Right ventricle myocardium inferior (tissue), 1 donor: ENCODE measurements at regions not wholly inside any gene's neighbourhood (a gene's known extent, or its start where the extent isn't known, plus 50 kb on each side); places are given as distances from the start of the nearest gene placed in this dataset.
A peak's percentile ranks its signal among the peaks of the same experiment; 100 is the strongest.
"Not testable (repeated sequence)": the region's sequence is repeated elsewhere in the genome, so short reads cannot be mapped to it uniquely, and the experiment has no call there.

Experiments
- ATAC-seq: fragments of 200-7000 bp; cut with Tn5 transposase; one replicate; pipeline ENCODE4 v1.9.1; 2020; ENCODE audit warnings: mild to moderate bottlenecking, moderate library complexity
- DNase-seq: peaks from one replicate; pipeline ENCODE4 v3.0.0; 2021; ENCODE audit errors: missing footprints
- intact Hi-C: fragments of 100-400 bp; cut with DNase I; formaldehyde crosslinking; loops from one replicate; pipeline ENCODE4 v1.11.0; 2022
- donor health status: DM: no; HTN: yes; CAD: no; lungs with severe emphysema.

DNA sequence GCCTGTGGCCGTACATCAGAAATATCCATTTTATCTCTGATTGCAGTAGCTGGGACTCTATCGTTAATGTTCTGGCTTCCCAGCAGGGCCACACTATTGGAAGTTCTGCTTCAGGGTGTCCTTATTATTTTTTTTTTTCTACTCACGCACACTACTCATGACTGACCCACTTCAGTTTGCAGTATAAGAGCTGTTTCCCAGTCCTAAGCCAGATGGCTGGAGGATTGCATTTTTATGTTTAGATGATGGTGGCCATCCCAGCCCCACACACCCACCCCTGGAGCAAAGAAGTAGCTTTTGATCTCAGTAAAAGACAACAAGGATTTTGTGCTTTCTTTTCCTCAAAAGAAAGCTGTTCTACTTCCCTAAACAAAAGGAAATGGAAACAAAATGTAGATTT, 557.0 kb upstream of the GALNTL6 start:
- intact Hi-C loops, result no loop called here
- DNase-seq (no peak), ATAC-seq (no peak)

DNA sequence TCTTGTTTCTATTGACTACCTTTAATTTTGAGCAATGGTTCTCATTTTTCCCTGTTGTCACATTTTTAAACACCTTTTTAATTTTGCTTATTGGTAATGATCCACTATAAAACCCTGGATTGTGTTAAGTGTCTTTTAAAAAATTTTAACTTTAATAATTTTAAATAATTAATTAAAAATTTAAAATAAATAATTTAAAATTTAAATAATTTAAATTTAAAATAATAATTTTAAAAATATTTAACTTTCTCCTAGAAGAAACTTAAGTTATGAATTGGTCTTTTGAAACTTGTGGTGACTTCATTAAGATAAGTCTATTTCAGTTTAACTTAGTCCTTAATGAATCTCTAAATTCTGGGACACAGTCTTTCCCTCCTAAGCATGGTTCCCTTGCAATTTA, 566.3 kb upstream of the GALNTL6 start:
- no peak for DNase-seq
- intact Hi-C loops, result no loop called here
- no peak for ATAC-seq

DNA sequence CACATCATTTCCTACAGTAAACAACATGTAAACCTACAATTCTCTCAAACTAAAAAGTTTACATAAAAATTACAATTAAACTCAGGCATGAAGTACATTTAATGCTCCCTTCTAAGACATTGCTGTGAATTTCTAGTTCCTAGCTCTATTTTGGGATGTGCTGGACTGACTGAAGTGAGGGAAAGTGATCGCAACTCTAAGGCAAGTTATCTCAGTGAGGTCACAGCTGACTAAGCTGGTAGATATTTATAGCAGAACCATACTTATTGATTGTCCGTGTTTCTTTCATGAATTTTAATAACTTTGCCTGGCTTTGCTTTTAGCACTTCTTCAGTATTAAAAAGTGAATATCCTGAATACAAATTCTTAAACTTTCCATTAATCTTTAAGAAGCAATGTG, 570.4 kb upstream of the GALNTL6 start:
- DNase-seq (no peak), ATAC-seq (no peak)
- intact Hi-C loops, result no loop called here

- ATAC-seq (no peak), DNase-seq (no peak)
- intact Hi-C loops, result no loop called here
Observed at GRCh38 chr4:171239196-171239595, 574.0 kb upstream of the GALNTL6 start.

DNA sequence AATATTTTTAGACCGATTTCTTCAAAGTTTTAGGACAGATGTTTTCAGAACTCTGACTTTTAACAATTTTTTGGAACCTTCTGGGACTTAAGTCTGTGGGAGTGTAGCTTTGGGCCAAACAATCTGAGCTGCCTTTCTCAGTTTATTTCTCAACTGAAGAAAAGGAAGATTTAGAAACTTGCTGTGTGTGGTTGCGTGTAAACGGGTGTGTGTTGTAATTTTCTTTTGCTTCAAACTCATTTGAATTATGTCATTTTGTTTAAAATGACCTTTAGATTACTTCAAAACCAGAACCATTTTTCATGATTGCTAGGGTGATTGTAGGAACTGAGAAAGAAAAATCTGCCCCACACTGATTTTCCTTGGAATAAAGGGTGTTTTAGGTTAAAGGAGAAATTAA, 577.7 kb upstream of the GALNTL6 start:
- intact Hi-C loops, result no loop called here
- no peak for DNase-seq
- ATAC-seq, result no peak

- DNase-seq, ATAC-seq, intact Hi-C loops: not testable (repeated sequence)
Observed at GRCh38 chr4:171229354-171229753, 583.9 kb upstream of the GALNTL6 start.

- no peak for ATAC-seq
- intact Hi-C loops, result no loop called here
- DNase-seq, result no peak
Observed at GRCh38 chr4:171221181-171221580, 592.0 kb upstream of the GALNTL6 start.

- ATAC-seq (no peak), DNase-seq (no peak)
- intact Hi-C loops, result no loop called here
Observed at GRCh38 chr4:171203425-171203824, 609.8 kb upstream of the GALNTL6 start.

DNA sequence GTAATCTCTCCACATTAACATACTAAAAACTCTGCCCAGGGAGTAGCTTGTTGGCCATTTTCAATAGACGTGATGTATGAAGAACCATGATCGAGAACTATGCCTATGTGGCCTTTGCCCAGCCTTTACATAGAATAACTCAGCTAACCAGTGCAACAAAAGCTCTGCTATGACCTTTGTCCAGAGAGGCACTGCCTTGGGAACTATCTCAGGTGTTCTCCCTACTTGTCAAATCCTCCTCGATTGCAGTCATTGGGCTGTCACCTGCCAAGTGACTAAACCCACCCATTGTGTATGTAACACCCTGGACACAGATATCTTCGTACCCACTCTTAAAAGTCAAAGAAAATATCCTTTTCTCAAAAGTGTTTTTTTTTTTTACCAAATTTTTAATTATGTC, 610.3 kb upstream of the GALNTL6 start:
- intact Hi-C loops, result no loop called here
- ATAC-seq (no peak), DNase-seq (no peak)

DNA sequence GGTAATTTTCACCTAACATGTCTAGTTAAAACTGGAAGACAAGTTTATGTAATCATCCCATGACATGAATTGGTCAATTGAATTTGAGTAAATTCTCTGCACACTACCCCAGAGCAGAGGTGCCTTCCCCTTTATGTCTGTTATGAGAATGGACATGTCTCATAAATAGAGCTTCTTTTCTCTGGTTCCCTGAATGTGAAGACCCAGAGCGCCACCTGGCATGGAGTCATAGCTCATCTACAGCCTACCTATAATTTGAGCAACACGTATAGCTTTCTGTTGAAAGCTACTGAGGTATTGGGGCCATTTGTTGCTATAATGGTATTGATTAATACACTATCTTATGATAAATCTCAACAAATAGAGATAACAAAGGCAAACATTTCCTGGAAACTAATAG, 626.5 kb upstream of the GALNTL6 start:
- ATAC-seq, result no peak
- intact Hi-C loops, result no loop called here

GRCh38 chr4:171181090-171181489, 632.1 kb upstream of the GALNTL6 start:
- intact Hi-C loops, result no loop called here
- ATAC-seq (no peak), DNase-seq (no peak)

More for the DNA sequence above, 626.5 kb upstream of the GALNTL6 start:
- DNase-seq, result no peak

DNA sequence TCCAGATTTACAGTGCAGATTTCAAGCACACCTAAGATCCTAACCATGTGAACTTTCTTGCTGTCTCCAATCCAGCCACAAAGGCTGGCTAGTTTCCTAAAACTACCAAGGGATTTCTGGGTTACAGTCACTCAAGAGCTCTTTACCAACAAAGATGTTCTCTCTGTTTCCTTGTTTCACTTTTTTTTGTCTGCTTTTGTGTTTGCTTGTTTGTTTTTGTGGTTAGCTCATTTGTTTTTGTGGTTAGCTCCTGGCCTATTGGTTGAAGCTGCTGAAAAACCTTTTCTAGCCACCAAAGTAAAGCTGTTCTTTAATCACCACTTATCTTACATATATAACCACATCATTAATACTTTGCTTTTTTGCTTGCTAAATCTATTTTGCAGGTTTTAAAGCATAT, 642.5 kb upstream of the GALNTL6 start:
- intact Hi-C loops, result no loop called here
- no peak for DNase-seq

DNA sequence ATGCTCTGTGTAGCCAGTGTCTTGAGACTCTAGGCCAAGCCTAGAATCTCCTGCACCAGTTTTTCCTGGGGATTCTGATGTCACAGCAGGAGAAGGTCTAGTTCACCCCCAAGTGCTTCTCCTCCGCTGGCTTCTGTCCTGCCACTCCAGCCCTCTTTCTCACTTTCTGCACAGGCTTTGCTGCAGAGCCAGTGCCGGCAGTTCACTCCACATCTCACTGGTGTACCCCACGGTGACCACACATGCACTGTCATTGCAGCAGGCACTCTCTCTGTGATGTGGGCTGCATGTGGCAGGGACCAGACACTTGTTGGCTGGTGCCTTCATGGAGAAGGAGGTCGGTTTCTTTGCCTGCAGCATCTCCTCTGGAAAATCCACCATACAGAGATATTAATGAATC, 643.8 kb upstream of the GALNTL6 start:
- intact Hi-C loops, result no loop called here
- no peak for ATAC-seq
- peak; percentile 43 for DNase-seq

More for the DNA sequence above, 642.5 kb upstream of the GALNTL6 start:
- ATAC-seq, result no peak

DNA sequence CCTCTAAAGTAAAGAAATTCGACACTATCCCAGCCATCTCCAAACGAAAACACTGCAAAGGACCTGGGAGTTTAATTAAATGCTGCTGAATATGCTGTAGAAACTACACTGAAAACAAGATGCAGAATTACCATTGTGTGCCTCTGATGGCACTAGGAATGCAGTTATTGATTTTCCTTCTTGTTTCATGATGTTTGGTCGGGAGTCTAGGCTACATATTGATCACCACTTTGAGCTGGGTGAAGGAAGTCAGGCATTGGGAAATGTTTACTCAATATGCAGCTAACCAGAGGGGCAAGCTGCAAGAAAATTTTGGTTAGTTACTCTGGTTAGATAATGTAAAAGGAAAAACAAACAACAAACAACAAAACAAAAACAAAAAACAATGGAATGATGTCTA, 650.7 kb upstream of the GALNTL6 start:
- ATAC-seq, result no peak
- no peak for DNase-seq
- intact Hi-C loops, result no loop called here

DNA sequence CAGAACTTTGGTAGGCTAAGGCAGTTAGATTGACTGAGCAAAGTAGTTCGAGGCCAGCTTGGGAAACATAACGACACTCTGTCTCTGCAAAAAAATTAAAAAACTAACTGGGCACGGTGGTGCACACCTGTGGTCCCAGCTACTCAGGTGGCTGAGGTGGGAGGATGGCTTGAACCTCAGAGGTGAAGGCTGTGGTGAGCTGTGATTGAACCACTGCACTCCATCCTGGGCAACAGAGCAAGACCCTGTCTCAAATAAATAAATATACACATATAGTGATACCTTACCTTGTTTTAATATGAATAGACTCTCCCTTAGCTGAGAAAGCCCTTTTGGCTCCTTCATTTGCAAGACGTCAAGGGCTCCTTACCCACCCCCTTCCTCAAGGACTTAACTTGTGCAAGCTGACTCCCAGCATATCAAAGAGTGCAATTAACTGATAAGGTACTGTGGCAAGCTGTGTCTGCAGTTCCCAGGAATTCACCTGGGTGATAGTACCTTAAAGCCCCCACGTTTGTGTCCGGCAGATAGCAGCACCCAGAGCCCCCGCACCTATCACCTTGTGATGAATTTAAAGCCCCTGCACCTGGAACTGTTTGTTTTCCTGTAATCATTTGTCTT, 655.6 kb upstream of the GALNTL6 start:
- no peak for ATAC-seq
- intact Hi-C loops, result no loop called here

DNA sequence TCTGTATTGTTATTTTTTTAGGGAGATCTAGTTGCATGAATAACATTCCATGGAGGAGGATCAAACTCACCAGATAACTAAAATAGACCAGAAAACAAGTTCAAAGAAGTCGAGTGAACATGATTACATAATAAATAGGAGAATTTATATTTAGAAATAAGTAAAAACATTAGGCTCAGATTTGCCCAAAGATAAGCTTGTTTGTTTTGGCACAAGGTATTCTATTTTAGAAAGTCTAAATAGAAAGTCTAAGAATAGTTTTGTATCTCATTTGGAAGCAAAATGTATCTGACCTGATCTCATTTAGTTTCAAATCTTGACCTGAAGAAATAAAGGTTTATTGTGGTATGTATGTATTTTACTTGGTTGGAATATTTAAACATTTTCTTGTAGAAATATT, 670.6 kb upstream of the GALNTL6 start:
- no peak for DNase-seq
- ATAC-seq, result no peak
- intact Hi-C loops, result no loop called here

More for the DNA sequence above, 655.6 kb upstream of the GALNTL6 start:
- no peak for DNase-seq

DNA sequence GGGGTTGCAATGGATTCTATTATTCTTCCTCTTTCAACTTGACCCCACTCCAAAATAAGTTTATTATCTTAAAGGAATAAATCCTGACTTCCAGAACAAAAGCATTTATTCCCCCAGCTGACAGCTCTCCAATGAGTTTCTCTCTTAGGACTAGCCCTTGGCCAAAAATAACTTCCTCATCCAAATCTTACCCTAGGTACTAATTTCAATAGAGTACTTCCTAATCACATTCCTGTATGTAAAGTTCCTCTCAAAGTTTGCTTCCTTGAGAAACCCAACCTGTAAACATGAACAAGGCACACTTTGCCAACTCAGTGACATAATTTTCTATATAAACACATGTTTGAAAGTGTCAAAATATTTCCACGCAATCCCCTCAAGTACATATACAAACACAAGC, 671.2 kb upstream of the GALNTL6 start:
- DNase-seq, result no peak
- intact Hi-C loops, result no loop called here
- no peak for ATAC-seq

DNA sequence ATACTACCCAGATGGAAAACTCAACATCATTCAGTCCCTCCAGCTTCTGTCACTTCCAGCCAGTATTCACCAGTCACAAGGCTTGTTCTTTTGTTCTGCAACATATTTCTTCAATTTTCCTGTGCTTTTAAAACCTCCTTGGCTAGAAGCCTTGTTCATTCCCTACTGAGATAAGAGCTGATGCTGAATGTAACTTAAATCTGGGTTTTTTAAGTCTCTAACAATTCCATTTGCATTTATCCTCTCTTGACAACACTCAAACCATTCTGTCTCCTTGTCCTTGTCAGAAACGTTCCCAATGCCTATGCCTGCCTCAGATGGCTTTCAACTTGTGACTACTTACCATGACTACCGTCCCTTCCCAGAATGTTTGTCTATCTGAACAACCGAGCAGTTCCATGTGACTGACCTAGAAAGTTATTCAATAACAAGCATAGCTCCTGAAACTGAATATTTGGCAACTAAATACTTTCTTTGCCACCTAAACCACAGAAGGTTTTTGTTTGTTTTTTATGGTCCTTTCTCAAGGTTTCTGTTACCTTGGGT, 682.9 kb upstream of the GALNTL6 start:
- intact Hi-C loops, result no loop called here
- DNase-seq, result no peak
- no peak for ATAC-seq

GRCh38 chr4:171118091-171118490, 695.1 kb upstream of the GALNTL6 start:
- intact Hi-C loops, result no loop called here
- ATAC-seq, result no peak
- DNase-seq, result no peak

- intact Hi-C loops, result no loop called here
- no peak for ATAC-seq
- no peak for DNase-seq
Observed at GRCh38 chr4:171117457-171117856, 695.7 kb upstream of the GALNTL6 start.

DNA sequence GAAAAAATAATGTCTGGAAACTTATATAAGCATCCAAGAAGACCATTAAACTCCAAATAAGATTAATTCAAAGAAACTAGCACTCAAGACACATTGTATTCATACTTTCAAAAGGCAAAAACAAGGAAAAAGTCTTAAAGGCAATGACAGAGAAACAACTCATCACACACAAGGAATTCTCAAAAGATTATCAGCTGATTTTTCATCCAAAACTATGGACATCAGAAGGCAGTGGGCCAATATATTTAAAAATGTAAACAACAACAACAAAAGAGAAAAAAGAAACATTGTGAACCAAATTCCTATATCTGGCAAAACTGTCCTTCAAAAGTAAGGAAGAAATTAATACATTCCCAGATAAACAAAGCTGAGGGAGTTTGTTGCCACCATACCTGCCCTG, 711.4 kb upstream of the GALNTL6 start:
- no peak for DNase-seq
- intact Hi-C loops, result no loop called here
- no peak for ATAC-seq
